CD4-positive, alpha-beta T cell treated with Interleukin-15 for 4 hours (primary cell): ENCODE measurements at regions not wholly inside any gene's neighbourhood (a gene's known extent, or its start where the extent isn't known, plus 50 kb on each side); places are given as distances from the start of the nearest gene placed in this dataset.
"Not testable (repeated sequence)": the region's sequence is repeated elsewhere in the genome, so short reads cannot be mapped to it uniquely, and the experiment has no call there.

Experiments
- DNase-seq: peaks from one replicate; pipeline ENCODE4 v3.0.0-alpha.2; 2020; ENCODE audit warnings: low spot score

- not testable (repeated sequence) for DNase-seq
Measured at GRCh38 chrY:26167332-26167731, 545.4 kb downstream of the CDY1 start.

GRCh38 chrY:26179326-26179725 lies 557.4 kb downstream of the CDY1 start:
- not testable (repeated sequence) for DNase-seq

GRCh38 chrY:26224974-26225373 lies 603.1 kb downstream of the CDY1 start:
- not testable (repeated sequence) for DNase-seq

GRCh38 chrY:26225468-26225867 lies 603.6 kb downstream of the CDY1 start:
- DNase-seq, result not testable (repeated sequence)

- not testable (repeated sequence) for DNase-seq
Measured at GRCh38 chrY:26240944-26241343, 619.0 kb downstream of the CDY1 start.

GRCh38 chrY:26254262-26254661 lies 632.3 kb downstream of the CDY1 start:
- not testable (repeated sequence) for DNase-seq

- not testable (repeated sequence) for DNase-seq
Measured at GRCh38 chrY:26265449-26265848, 643.5 kb downstream of the CDY1 start.

- DNase-seq, result not testable (repeated sequence)
Measured at GRCh38 chrY:26268421-26268820, 646.5 kb downstream of the CDY1 start.

GRCh38 chrY:26268934-26269333 lies 647.0 kb downstream of the CDY1 start:
- DNase-seq, result not testable (repeated sequence)

GRCh38 chrY:26273089-26273488 lies 651.2 kb downstream of the CDY1 start:
- not testable (repeated sequence) for DNase-seq

- not testable (repeated sequence) for DNase-seq
Measured at GRCh38 chrY:26306046-26306445, 684.1 kb downstream of the CDY1 start.

- not testable (repeated sequence) for DNase-seq
Measured at GRCh38 chrY:26306630-26307385, 684.9 kb downstream of the CDY1 start.

GRCh38 chrY:26308308-26308707 lies 686.4 kb downstream of the CDY1 start:
- not testable (repeated sequence) for DNase-seq

GRCh38 chrY:26315065-26315464 lies 693.1 kb downstream of the CDY1 start:
- peak; percentile 3 for DNase-seq

GRCh38 chrY:26319488-26320202 lies 697.7 kb downstream of the CDY1 start:
- DNase-seq, result not testable (repeated sequence)

GRCh38 chrY:26322756-26323155 lies 700.8 kb downstream of the CDY1 start:
- not testable (repeated sequence) for DNase-seq

- DNase-seq, result not testable (repeated sequence)
Measured at GRCh38 chrY:26352931-26353330, 731.0 kb downstream of the CDY1 start.

GRCh38 chrY:26354191-26354590 lies 732.3 kb downstream of the CDY1 start:
- DNase-seq, result no peak

- not testable (repeated sequence) for DNase-seq
Measured at GRCh38 chrY:26359869-26360268, 738.0 kb downstream of the CDY1 start.

GRCh38 chrY:26360472-26360871 lies 738.6 kb downstream of the CDY1 start:
- not testable (repeated sequence) for DNase-seq

GRCh38 chrY:26363442-26363841 lies 741.5 kb downstream of the CDY1 start:
- DNase-seq, result not testable (repeated sequence)

GRCh38 chrY:26366091-26366490 lies 744.2 kb downstream of the CDY1 start:
- not testable (repeated sequence) for DNase-seq

- not testable (repeated sequence) for DNase-seq
Measured at GRCh38 chrY:26372480-26372879, 750.6 kb downstream of the CDY1 start.
